HG03025 (cell line): ENCODE measurements at regions not wholly inside any gene's neighbourhood (a gene's known extent, or its start where the extent isn't known, plus 50 kb on each side); places are given as distances from the start of the nearest gene placed in this dataset.
"Not testable (repeated sequence)": the region's sequence is repeated elsewhere in the genome, so short reads cannot be mapped to it uniquely, and the experiment has no call there.

ENCODE experiments used
- ATAC-seq: cut with Tn5 transposase; IDR thresholded peaks from one replicate; pipeline ENCODE4 v1.9.1; 2021; ENCODE audit warnings: mild to moderate bottlenecking, moderate library complexity; ENCODE audit not compliant: unreplicated experiment, low FRiP score

DNA sequence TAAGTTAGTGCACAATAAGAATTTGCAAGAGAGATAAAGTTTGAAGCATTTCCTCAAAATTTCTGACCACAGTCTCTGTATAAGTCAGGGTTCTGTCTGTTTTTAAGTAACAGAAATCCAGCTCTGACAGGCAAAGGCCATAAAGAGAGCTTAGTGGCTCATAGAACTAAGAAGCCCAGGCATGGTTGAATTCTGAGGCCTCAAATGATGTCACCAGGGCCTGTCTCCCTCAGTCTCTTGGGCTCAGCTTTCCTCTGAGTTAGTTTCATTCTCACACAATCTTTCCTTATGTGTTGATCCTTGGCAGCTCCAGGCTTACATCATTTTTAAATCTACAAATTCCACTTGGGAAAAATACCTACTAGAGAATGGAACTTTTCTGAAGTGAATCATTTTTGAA, 173.4 kb upstream of the ATP2B1 start:
- no peak for ATAC-seq

DNA sequence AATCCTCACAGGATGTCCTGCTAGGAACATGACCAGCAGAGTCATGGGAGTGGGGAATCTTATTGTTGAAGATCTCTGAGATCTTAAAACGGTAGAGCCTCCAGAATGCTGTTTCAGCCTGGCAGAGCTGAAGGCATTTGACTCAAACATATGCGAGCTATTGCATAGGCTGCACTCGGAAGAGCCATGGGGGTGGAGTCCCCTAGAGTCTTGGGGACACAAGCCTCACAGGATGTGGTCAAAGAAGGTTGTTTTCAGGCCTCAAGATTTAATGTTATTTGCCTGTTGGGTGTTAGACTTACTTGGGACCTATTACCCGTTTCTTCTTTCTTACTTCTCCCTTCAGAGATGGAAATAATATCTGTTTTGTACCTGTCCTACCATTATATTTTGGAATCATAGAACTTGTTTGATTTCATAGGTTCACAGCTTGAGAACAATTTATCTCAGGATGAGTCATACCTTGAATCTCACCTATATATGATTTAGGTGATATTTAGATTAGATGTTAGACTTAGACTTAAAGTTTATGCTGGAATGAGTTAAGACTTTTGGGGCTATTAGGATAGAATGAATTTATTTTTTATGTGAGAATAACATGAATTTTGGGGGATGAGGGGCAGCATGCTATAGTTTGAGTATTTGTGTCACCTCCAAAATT, 172.2 kb upstream of the ATP2B1 start:
- peak; percentile 97 for ATAC-seq

DNA sequence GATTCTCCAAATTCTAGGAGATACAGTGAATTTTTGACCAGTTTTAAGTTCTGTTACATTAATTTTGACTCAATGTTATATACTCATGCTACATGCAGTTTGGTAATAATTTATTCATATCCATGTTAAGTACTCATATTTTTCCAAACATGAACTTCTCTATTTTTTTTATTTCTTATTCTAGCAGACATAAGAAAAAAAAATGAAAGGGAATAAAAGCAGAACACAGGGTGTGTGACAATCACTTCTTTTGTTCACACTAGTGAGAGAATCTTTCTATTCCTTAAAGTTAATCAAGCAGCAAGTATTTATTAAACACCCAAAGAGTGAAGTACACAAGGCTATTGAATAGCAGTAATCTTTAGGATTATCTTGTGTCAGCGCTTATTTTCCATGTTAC, 171.1 kb upstream of the ATP2B1 start:
- ATAC-seq: no peak

DNA sequence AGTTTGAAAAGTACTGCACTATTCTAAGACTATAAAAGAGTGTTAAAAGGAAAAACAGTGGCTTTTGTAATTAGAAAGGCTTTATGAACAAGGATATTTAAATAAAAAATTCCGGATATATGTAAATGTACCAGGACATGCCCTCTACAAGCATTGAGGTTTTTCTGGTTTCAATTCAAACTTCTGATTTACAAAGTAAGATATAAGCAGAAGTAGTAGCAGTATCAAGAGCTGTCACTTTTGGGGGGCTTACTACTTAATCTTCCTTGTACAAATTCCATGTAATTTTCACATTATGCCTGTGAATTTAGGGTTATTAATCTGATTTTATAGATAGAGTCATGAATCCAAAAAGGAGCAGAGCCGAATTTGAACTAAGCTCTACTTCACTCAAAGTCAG, 170.3 kb upstream of the ATP2B1 start:
- ATAC-seq: no peak

GRCh38 chr12:89878327-89878726, 169.7 kb upstream of the ATP2B1 start:
- ATAC-seq: no peak

DNA sequence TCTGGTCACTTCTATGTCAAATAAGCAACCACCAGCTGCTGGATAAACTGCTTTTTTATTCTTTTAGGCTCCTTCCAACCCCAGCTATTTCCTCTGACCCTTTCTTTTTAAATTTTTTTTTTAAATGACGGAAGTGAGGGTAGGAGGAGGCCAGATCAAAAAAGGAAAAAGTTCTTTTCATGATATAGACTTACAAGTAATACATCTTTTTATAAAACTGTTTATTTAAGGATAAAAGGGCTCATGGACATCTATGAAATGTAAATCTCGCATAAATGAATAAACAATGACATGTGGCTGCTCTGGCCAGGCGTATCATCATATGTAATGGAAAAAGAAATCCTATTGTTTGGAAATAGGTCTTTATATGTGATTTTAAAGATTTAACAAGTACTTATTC, 169.0 kb upstream of the ATP2B1 start:
- no peak for ATAC-seq

- no peak for ATAC-seq
These were observed 168.5 kb upstream of the ATP2B1 start for GRCh38 chr12:89877136-89877535.

GRCh38 chr12:89875809-89876208, 167.2 kb upstream of the ATP2B1 start:
- ATAC-seq: no peak

- no peak for ATAC-seq
These were observed 166.6 kb upstream of the ATP2B1 start for GRCh38 chr12:89875225-89875624.

DNA sequence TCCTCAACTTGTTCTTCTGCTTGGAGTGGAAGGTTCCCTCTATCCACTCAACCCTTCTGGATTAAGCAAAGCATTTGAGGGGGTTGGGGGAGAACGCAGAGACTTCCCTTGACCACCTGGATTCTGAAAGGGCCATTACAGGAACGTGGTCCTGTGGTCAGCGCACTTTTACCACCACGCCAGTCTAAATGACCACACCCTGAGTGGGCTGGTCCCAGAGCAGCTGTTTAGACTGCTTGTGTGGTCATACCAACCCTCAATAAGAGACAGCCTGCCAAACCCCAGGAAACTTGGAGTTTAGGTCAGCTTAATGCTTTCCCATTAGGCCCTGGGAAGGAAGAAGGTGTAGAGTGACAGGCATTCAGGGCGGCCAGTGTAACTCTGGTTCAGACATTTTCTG, 165.5 kb upstream of the ATP2B1 start:
- ATAC-seq: no peak

- no peak for ATAC-seq
These were observed 165.1 kb upstream of the ATP2B1 start for GRCh38 chr12:89873745-89874144.

GRCh38 chr12:89872922-89873630, 164.4 kb upstream of the ATP2B1 start:
- ATAC-seq: no peak

DNA sequence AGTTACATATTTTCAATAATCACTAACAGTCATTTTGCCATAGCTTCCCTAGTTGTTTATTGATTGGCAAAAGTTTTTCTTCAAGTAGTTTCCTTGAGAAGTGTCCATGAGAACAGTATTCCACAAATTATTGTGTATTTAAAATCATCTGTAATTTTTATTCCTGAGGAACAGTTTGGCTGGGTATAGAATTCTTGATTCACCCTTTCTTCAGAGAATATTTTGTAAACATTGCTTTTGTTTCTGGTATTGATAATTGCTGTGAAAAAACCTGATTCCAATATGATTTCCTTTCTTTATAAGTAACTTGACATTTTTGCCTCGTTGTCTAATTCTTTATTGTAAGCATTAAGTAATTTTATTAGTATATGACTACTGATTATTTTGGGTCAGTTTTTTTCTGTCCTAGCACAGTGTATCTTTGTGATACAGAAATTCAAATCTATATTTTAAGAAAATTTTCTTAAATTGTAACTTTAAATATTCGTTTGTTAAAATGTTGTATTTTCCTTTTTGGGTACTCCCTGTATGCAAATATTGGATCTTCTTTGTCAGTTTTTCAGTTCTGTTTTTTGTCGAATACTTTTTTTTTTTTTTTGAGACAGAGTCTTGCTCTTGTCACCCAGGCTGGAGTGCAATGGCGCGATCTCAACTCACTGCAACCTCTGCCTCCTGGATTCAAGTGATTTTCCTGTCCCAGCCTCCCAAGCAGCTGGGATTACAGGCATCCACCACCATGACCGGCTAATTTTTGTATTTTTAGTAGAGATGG, 162.0 kb upstream of the ATP2B1 start:
- ATAC-seq: no peak

GRCh38 chr12:89867611-89868010, 159.0 kb upstream of the ATP2B1 start:
- not testable (repeated sequence) for ATAC-seq

- no peak for ATAC-seq
These were observed 155.8 kb upstream of the ATP2B1 start for GRCh38 chr12:89864411-89864810.

GRCh38 chr12:89863968-89864367, 155.3 kb upstream of the ATP2B1 start:
- no peak for ATAC-seq

GRCh38 chr12:89863493-89863938, 154.9 kb upstream of the ATP2B1 start:
- ATAC-seq: peak; percentile 84

DNA sequence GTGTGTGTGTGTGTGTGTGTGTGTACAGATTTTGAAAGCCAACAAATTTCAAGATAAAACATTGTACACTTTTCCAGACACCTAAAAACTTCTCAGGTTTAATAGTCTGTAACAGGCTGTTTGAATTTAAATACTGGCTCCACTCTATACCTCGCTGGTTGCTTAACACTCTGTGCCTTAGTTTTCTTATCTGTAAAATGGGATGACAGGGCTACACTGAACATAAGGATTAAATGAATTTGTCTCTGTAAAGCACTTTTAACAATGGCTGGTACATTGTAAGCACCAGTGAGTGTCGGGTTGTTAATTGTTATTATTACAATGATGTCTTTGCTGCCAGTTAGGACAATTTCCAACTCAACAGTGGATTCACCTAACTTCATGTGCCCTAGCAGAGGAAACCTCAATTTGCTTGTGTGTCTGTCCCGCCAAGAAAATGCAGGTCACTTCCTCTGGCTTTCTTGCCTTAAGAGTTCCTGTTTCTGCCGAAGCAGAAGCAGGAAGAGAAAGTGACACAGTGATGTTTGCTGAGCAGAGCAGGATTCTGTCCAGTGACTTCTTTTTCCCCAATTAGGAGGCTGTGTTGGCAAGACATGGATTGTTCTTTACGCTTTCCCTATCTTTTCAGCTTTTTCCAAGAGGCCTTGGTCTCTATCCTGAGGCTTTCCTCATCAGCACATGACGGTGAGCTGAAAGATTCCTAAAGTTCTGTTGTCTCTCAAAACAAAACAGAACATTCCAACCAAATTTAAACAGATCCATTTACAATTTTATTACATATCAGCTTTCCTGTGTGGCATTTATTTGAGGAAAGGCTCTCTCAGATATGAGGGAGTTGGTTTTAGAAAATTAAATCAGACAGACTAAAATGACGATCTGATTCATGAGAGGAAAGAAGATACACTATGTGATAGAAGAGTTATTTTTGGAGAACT, 154.1 kb upstream of the ATP2B1 start:
- ATAC-seq: peak; percentile 9

- no peak for ATAC-seq
These were observed 152.4 kb upstream of the ATP2B1 start for GRCh38 chr12:89861086-89861485.

GRCh38 chr12:89859508-89860220, 151.0 kb upstream of the ATP2B1 start:
- no peak for ATAC-seq
